ENCODE measurements at regions not wholly inside any gene's neighbourhood (a gene's known extent, or its start where the extent isn't known, plus 50 kb on each side); places are given as distances from the start of the nearest gene placed in this dataset.
A peak's percentile ranks its signal among the peaks of the same experiment; 100 is the strongest.

- no peak overlapping the region for H3K4me3 Mint-ChIP-seq
- peaks cover 48% of the 10 kb centered on the region for H3K4me1 Mint-ChIP-seq (ENCODE audit: low read depth)
These were observed 268.4 kb downstream of the ADGRG6 start for GRCh38 chr6:142570221-142570671.

GRCh38 chr6:142592876-142593275 is 291.1 kb downstream of the ADGRG6 start:
- Mint-ChIP-seq H3K36me3 (ENCODE audit: insufficient read depth) (no peaks in the 10 kb centered on the region), H3K4me3 (no peak overlapping the region), H3K4me1 (ENCODE audit: low read depth) (peaks cover 1% of the 10 kb centered on the region), H3K27me3 (ENCODE audit: low read depth) (peaks cover 2% of the 10 kb centered on the region), H3K9me3 (peaks cover 14% of the 10 kb centered on the region)
- DNase-seq (no peak), ATAC-seq (no peak)

More at GRCh38 chr6:142570221-142570671, 268.4 kb downstream of the ADGRG6 start:
- no peak for DNase-seq
- Mint-ChIP-seq H3K27me3 (ENCODE audit: low read depth) (no peaks in the 10 kb centered on the region), H3K36me3 (ENCODE audit: insufficient read depth) (peaks cover 5% of the 10 kb centered on the region), H3K9me3 (peaks cover 18% of the 10 kb centered on the region)
- no peak for ATAC-seq

- no peak overlapping the region for H3K4me3 Mint-ChIP-seq
- ATAC-seq (no peak), DNase-seq (no peak)
- peaks cover 4% of the 10 kb centered on the region for H3K27me3 Mint-ChIP-seq (ENCODE audit: low read depth)
- H3K36me3 Mint-ChIP-seq (ENCODE audit: insufficient read depth), result no peaks in the 10 kb centered on the region
- no peaks in the 10 kb centered on the region for H3K9me3 Mint-ChIP-seq
- H3K4me1 Mint-ChIP-seq (ENCODE audit: low read depth), result peaks cover 3% of the 10 kb centered on the region
These were observed 296.0 kb downstream of the ADGRG6 start for GRCh38 chr6:142597836-142598235.

GRCh38 chr6:142601427-142601826 is 299.6 kb downstream of the ADGRG6 start:
- DNase-seq, result no peak
- H3K9me3 Mint-ChIP-seq, result no peaks in the 10 kb centered on the region

GRCh38 chr6:142602972-142603371 is 301.2 kb downstream of the ADGRG6 start:
- no peak overlapping the region for H3K4me3 Mint-ChIP-seq
- DNase-seq (no peak), ATAC-seq (no peak)
- no peaks in the 10 kb centered on the region for H3K36me3 Mint-ChIP-seq (ENCODE audit: insufficient read depth)
- no peaks in the 10 kb centered on the region for H3K9me3 Mint-ChIP-seq
- peaks cover 9% of the 10 kb centered on the region for H3K27me3 Mint-ChIP-seq (ENCODE audit: low read depth)
- peaks cover 4% of the 10 kb centered on the region for H3K4me1 Mint-ChIP-seq (ENCODE audit: low read depth)

More at GRCh38 chr6:142601427-142601826, 299.6 kb downstream of the ADGRG6 start:
- no peak for ATAC-seq
- Mint-ChIP-seq H3K4me3 (no peak overlapping the region), H3K27me3 (ENCODE audit: low read depth) (peaks cover 11% of the 10 kb centered on the region), H3K36me3 (ENCODE audit: insufficient read depth) (no peaks in the 10 kb centered on the region), H3K4me1 (ENCODE audit: low read depth) (peaks cover 6% of the 10 kb centered on the region)

- Mint-ChIP-seq H3K4me1 (ENCODE audit: low read depth) (peaks cover 3% of the 10 kb centered on the region), H3K27me3 (ENCODE audit: low read depth) (peaks cover 7% of the 10 kb centered on the region), H3K9me3 (no peaks in the 10 kb centered on the region), H3K36me3 (ENCODE audit: insufficient read depth) (no peaks in the 10 kb centered on the region), H3K4me3 (no peak overlapping the region)
- DNase-seq (no peak), ATAC-seq (no peak)
These were observed 304.2 kb downstream of the ADGRG6 start for GRCh38 chr6:142605922-142606485.

- no peak overlapping the region for H3K4me3 Mint-ChIP-seq
These were observed 311.1 kb downstream of the ADGRG6 start for GRCh38 chr6:142612956-142613355.

GRCh38 chr6:142613981-142614380 is 312.2 kb downstream of the ADGRG6 start:
- ATAC-seq (no peak), DNase-seq (no peak)
- H3K4me1 Mint-ChIP-seq (ENCODE audit: low read depth), result no peaks in the 10 kb centered on the region
- H3K4me3 Mint-ChIP-seq, result no peak overlapping the region
- H3K9me3 Mint-ChIP-seq, result peaks cover 4% of the 10 kb centered on the region
- no peaks in the 10 kb centered on the region for H3K36me3 Mint-ChIP-seq (ENCODE audit: insufficient read depth)
- H3K27me3 Mint-ChIP-seq (ENCODE audit: low read depth), result no peaks in the 10 kb centered on the region

More at GRCh38 chr6:142612956-142613355, 311.1 kb downstream of the ADGRG6 start:
- Mint-ChIP-seq H3K27me3 (ENCODE audit: low read depth) (no peaks in the 10 kb centered on the region), H3K9me3 (peaks cover 4% of the 10 kb centered on the region), H3K36me3 (ENCODE audit: insufficient read depth) (no peaks in the 10 kb centered on the region), H3K4me1 (ENCODE audit: low read depth) (no peaks in the 10 kb centered on the region)
- ATAC-seq (no peak), DNase-seq (no peak)

- no peaks in the 10 kb centered on the region for H3K9me3 Mint-ChIP-seq
- H3K27me3 Mint-ChIP-seq (ENCODE audit: low read depth), result no peaks in the 10 kb centered on the region
- DNase-seq (no peak), ATAC-seq (no peak)
- no peaks in the 10 kb centered on the region for H3K36me3 Mint-ChIP-seq (ENCODE audit: insufficient read depth)
- H3K4me1 Mint-ChIP-seq (ENCODE audit: low read depth), result no peaks in the 10 kb centered on the region
- no peak overlapping the region for H3K4me3 Mint-ChIP-seq
These were observed 315.4 kb downstream of the ADGRG6 start for GRCh38 chr6:142617158-142617557.

GRCh38 chr6:142621822-142622221 is 320.0 kb downstream of the ADGRG6 start:
- no peaks in the 10 kb centered on the region for H3K27me3 Mint-ChIP-seq (ENCODE audit: low read depth)

GRCh38 chr6:142624978-142625715 is 319.8 kb downstream of the HIVEP2 start:
- ATAC-seq (no peak), DNase-seq (no peak)
- Mint-ChIP-seq H3K4me1 (ENCODE audit: low read depth) (no peaks in the 10 kb centered on the region), H3K4me3 (no peak overlapping the region), H3K36me3 (ENCODE audit: insufficient read depth) (no peaks in the 10 kb centered on the region), H3K9me3 (no peaks in the 10 kb centered on the region), H3K27me3 (ENCODE audit: low read depth) (no peaks in the 10 kb centered on the region)

More at GRCh38 chr6:142621822-142622221, 320.0 kb downstream of the ADGRG6 start:
- Mint-ChIP-seq H3K4me3 (no peak overlapping the region), H3K4me1 (ENCODE audit: low read depth) (no peaks in the 10 kb centered on the region), H3K9me3 (no peaks in the 10 kb centered on the region), H3K36me3 (ENCODE audit: insufficient read depth) (no peaks in the 10 kb centered on the region)
- DNase-seq, result no peak
- ATAC-seq, result no peak

- ATAC-seq (no peak), DNase-seq (no peak)
- H3K4me3 Mint-ChIP-seq, result peak overlapping the region; percentile 46
- H3K27me3 Mint-ChIP-seq (ENCODE audit: low read depth), result no peaks in the 10 kb centered on the region
- H3K9me3 Mint-ChIP-seq, result no peaks in the 10 kb centered on the region
- peaks cover 7% of the 10 kb centered on the region for H3K4me1 Mint-ChIP-seq (ENCODE audit: low read depth)
- no peaks in the 10 kb centered on the region for H3K36me3 Mint-ChIP-seq (ENCODE audit: insufficient read depth)
These were observed 317.5 kb downstream of the HIVEP2 start for GRCh38 chr6:142627474-142627873.

- Mint-ChIP-seq H3K9me3 (no peaks in the 10 kb centered on the region), H3K4me1 (ENCODE audit: low read depth) (peaks cover 9% of the 10 kb centered on the region), H3K4me3 (no peak overlapping the region), H3K27me3 (ENCODE audit: low read depth) (no peaks in the 10 kb centered on the region), H3K36me3 (ENCODE audit: insufficient read depth) (no peaks in the 10 kb centered on the region)
- no peak for DNase-seq
- no peak for ATAC-seq
These were observed 313.2 kb downstream of the HIVEP2 start for GRCh38 chr6:142631517-142632385.

- Mint-ChIP-seq H3K4me3 (no peak overlapping the region), H3K27me3 (ENCODE audit: low read depth) (no peaks in the 10 kb centered on the region), H3K36me3 (ENCODE audit: insufficient read depth) (no peaks in the 10 kb centered on the region), H3K9me3 (no peaks in the 10 kb centered on the region), H3K4me1 (ENCODE audit: low read depth) (peaks cover 9% of the 10 kb centered on the region)
- ATAC-seq, result no peak
- DNase-seq, result no peak
These were observed 311.7 kb downstream of the HIVEP2 start for GRCh38 chr6:142633317-142633716.
